SK-N-SH treated with all-trans-retinoic acid at 6 μM for 48 hours (cell line): ENCODE measurements at regions not wholly inside any gene's neighbourhood (a gene's known extent, or its start where the extent isn't known, plus 50 kb on each side); places are given as distances from the start of the nearest gene placed in this dataset.

Source experiments
- ATAC-seq: fragments of 200-7000 bp; cut with Tn5 transposase; 3 replicates; pipeline ENCODE4 v1.9.1; 2020; ENCODE audit warnings: mild to moderate bottlenecking, moderate library complexity
- ARNTL ChIP-seq: fragments of 450-650 bp; formaldehyde crosslinking; IDR thresholded peaks from 2 replicates; pipeline ENCODE4 v1.5.0; 2020; ENCODE audit warnings: low read depth, mild to moderate bottlenecking, moderate library complexity, borderline replicate concordance
- BACH2 ChIP-seq: fragments of 250-450 bp; sonication (Bioruptor Pico); IDR thresholded peaks from 2 replicates; pipeline ENCODE4 v1.9.0; 2021; ENCODE audit warnings: mild to moderate bottlenecking, borderline replicate concordance
- CREB5 ChIP-seq: fragments of 250-450 bp; sonication (Bioruptor Pico); IDR thresholded peaks from 2 replicates; pipeline ENCODE4 v1.5.1; 2020; ENCODE audit warnings: low read depth, mild to moderate bottlenecking, moderate library complexity
- CSDC2 ChIP-seq: fragments of 250-450 bp; sonication (Bioruptor Pico); IDR thresholded peaks from 2 replicates; pipeline ENCODE4 v1.5.0; 2020; ENCODE audit warnings: mild to moderate bottlenecking, moderate library complexity
- CSRNP3 ChIP-seq: fragments of 250-450 bp; sonication (Bioruptor Pico); IDR thresholded peaks from 2 replicates; pipeline ENCODE4 v1.5.1; 2021; ENCODE audit warnings: mild to moderate bottlenecking, moderate library complexity
- ESRRG ChIP-seq: fragments of 250-450 bp; sonication (Bioruptor Pico); IDR thresholded peaks from 2 replicates; pipeline ENCODE4 v1.6.1; 2021; ENCODE audit warnings: mild to moderate bottlenecking
- GLIS3 ChIP-seq: fragments of 250-450 bp; sonication (Bioruptor Pico); IDR thresholded peaks from 2 replicates; pipeline ENCODE4 v1.5.0; 2020; ENCODE audit warnings: mild to moderate bottlenecking, moderate library complexity
- ISL1 ChIP-seq: fragments of 250-450 bp; sonication (Bioruptor Pico); IDR thresholded peaks from 2 replicates; pipeline ENCODE4 v2.1.2; 2022; ENCODE audit warnings: mild to moderate bottlenecking, moderate library complexity
- PPARA ChIP-seq: fragments of 250-450 bp; sonication (Bioruptor Pico); IDR thresholded peaks from 2 replicates; pipeline ENCODE4 v1.5.0; 2020; ENCODE audit warnings: mild to moderate bottlenecking, borderline replicate concordance
- RARB ChIP-seq: fragments of 250-450 bp; sonication (Bioruptor Pico); IDR thresholded peaks from 2 replicates; pipeline ENCODE4 v1.8.0; 2021; ENCODE audit warnings: mild to moderate bottlenecking, moderate library complexity
- SNAI2 ChIP-seq: fragments of 250-450 bp; sonication (Bioruptor Pico); IDR thresholded peaks from 2 replicates; pipeline ENCODE4 v1.5.0; 2020; ENCODE audit warnings: mild to moderate bottlenecking, moderate library complexity
- TCF4 ChIP-seq: fragments of 250-450 bp; sonication (Bioruptor Pico); IDR thresholded peaks from 2 replicates; pipeline ENCODE4 v1.8.0; 2021; ENCODE audit warnings: mild to moderate bottlenecking, moderate library complexity, borderline replicate concordance
- TOX ChIP-seq: fragments of 250-450 bp; sonication (Bioruptor Pico); IDR thresholded peaks from 2 replicates; pipeline ENCODE4 v1.8.0; 2021; ENCODE audit warnings: mild to moderate bottlenecking, moderate library complexity, borderline replicate concordance
- TSHZ2 ChIP-seq: fragments of 250-450 bp; sonication (Bioruptor Pico); IDR thresholded peaks from 2 replicates; pipeline ENCODE4 v1.5.0; 2020; ENCODE audit warnings: mild to moderate bottlenecking, moderate library complexity
- ZC3H10 ChIP-seq: fragments of 250-450 bp; sonication (Bioruptor Pico); IDR thresholded peaks from 2 replicates; pipeline ENCODE4 v1.5.1; 2021; ENCODE audit warnings: mild to moderate bottlenecking, moderate library complexity
- ZFP3 ChIP-seq: fragments of 250-450 bp; sonication (Bioruptor Pico); IDR thresholded peaks from 2 replicates; pipeline ENCODE4 v1.5.0; 2020; ENCODE audit warnings: mild to moderate bottlenecking, moderate library complexity
- ZFP30 ChIP-seq: fragments of 450-650 bp; formaldehyde crosslinking; IDR thresholded peaks from 2 replicates; pipeline ENCODE4 v1.5.0; 2022; ENCODE audit warnings: mild to moderate bottlenecking, moderate library complexity
- ZNF565 ChIP-seq: fragments of 450-650 bp; formaldehyde crosslinking; conservative IDR thresholded peaks from 2 replicates; pipeline ENCODE4 v1.5.0; 2020; ENCODE audit warnings: low read depth, mild to moderate bottlenecking, moderate library complexity
- ZNF70 ChIP-seq: fragments of 450-650 bp; formaldehyde crosslinking; IDR thresholded peaks from 2 replicates; pipeline ENCODE4 v1.5.0; 2020; ENCODE audit warnings: mild to moderate bottlenecking, moderate library complexity
- ZNF8 ChIP-seq: fragments of 450-650 bp; formaldehyde crosslinking; IDR thresholded peaks from 2 replicates; pipeline ENCODE4 v1.5.0; 2020; ENCODE audit warnings: mild to moderate bottlenecking, moderate library complexity
- TF ChIP-seq, protein P1 (sequence below): fragments of 250-450 bp; sonication (Bioruptor Pico); IDR thresholded peaks from 2 replicates; pipeline ENCODE4 v1.8.0; 2020; ENCODE audit warnings: mild to moderate bottlenecking, moderate library complexity, borderline replicate concordance
- TF ChIP-seq, protein P2 (sequence below): fragments of 250-450 bp; sonication (Bioruptor Pico); IDR thresholded peaks from 2 replicates; pipeline ENCODE4 v1.8.0; 2021; ENCODE audit warnings: low read depth, mild to moderate bottlenecking, moderate library complexity, borderline replicate concordance

DNA sequence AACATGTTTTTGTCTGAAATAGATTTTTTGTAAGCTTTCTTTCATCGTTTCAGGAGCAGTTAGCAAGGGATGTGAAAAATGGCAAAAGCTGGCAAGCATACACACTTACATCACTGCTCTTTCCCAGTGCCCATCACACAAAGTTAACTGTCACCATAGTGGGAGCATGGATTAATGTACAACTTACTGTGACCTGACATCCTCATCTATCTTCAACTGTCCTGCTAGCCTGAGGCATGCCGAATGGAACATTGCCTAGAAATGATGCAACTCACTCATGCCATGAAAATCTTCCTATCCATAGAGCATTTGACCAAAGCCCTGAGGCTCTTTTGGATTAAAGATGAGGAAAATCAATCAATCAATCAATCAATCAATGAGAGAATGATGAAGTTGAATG lies 491.7 kb upstream of the SLC10A2 start:
- ATAC-seq: no peak
- no peak for TF ChIP-seq PPARA (CRISPR knock-in tag)
- TF ChIP-seq, protein P1, sequence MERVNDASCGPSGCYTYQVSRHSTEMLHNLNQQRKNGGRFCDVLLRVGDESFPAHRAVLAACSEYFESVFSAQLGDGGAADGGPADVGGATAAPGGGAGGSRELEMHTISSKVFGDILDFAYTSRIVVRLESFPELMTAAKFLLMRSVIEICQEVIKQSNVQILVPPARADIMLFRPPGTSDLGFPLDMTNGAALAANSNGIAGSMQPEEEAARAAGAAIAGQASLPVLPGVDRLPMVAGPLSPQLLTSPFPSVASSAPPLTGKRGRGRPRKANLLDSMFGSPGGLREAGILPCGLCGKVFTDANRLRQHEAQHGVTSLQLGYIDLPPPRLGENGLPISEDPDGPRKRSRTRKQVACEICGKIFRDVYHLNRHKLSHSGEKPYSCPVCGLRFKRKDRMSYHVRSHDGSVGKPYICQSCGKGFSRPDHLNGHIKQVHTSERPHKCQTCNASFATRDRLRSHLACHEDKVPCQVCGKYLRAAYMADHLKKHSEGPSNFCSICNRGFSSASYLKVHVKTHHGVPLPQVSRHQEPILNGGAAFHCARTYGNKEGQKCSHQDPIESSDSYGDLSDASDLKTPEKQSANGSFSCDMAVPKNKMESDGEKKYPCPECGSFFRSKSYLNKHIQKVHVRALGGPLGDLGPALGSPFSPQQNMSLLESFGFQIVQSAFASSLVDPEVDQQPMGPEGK (CRISPR knock-in tag): no peak
- peak; percentile 26; the same call in 1 of the 2 replicates for TF ChIP-seq SNAI2
- peak; percentile 84 for TF ChIP-seq ISL1 (CRISPR knock-in tag)
- TF ChIP-seq ESRRG (CRISPR knock-in tag): no peak

- TF ChIP-seq ZNF8: no peak
- no peak for TF ChIP-seq ZNF70 (CRISPR knock-in tag)
- TF ChIP-seq GLIS3 (CRISPR knock-in tag): no peak
- TF ChIP-seq PPARA (CRISPR knock-in tag): no peak
- 0 out of 2 replicates have a peak, but pooled peaks have one; percentile 19 for TF ChIP-seq ISL1 (CRISPR knock-in tag)
- no peak for TF ChIP-seq BACH2 (CRISPR knock-in tag)
- no peak for TF ChIP-seq ESRRG (CRISPR knock-in tag)
- no peak for ATAC-seq
Observed at GRCh38 chr13:103556681-103557080, 490.5 kb upstream of the SLC10A2 start.

- no peak for ATAC-seq
- TF ChIP-seq PPARA (CRISPR knock-in tag): no peak
- no peak for TF ChIP-seq TOX
- no peak for TF ChIP-seq CSRNP3 (CRISPR knock-in tag)
- no peak for TF ChIP-seq ZFP30 (CRISPR knock-in tag)
- TF ChIP-seq RARB (CRISPR knock-in tag): no peak
- no peak for TF ChIP-seq ESRRG (CRISPR knock-in tag)
- no peak for TF ChIP-seq TCF4 (CRISPR knock-in tag)
- TF ChIP-seq ARNTL (CRISPR knock-in tag): no peak
- no peak for TF ChIP-seq SNAI2
- TF ChIP-seq ZNF70 (CRISPR knock-in tag): no peak
- TF ChIP-seq GLIS3 (CRISPR knock-in tag): no peak
- no peak for TF ChIP-seq BACH2 (CRISPR knock-in tag)
- no peak for TF ChIP-seq TSHZ2 (CRISPR knock-in tag)
- TF ChIP-seq CSDC2 (CRISPR knock-in tag): no peak
- TF ChIP-seq ZNF8: no peak
- no peak for TF ChIP-seq ZNF565 (CRISPR knock-in tag)
- no peak for TF ChIP-seq ZFP3
- no peak for TF ChIP-seq ZC3H10
Observed at GRCh38 chr13:103547914-103548313, 481.7 kb upstream of the SLC10A2 start.

DNA sequence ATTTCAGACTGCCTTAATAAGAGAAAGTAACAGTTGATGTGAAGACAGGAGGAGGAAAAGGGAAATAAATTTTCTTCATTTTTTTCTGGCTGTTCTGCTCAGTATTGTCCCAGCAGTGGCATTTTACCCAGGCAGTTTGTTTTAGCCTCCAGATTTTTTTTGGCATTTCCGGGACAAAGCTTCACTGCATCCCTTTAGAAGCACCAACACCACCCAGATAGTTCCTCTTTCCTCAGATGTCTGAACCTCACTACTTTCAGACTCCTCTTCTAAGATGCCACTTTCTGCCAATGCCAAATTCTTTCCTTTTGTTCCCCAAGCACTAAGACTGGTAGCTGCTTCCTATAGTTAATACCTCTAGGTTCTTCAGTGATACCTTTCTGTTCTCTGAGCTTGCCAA lies 480.1 kb upstream of the SLC10A2 start:
- ATAC-seq: no peak
- TF ChIP-seq RARB (CRISPR knock-in tag) (no peak), TSHZ2 (CRISPR knock-in tag) (no peak), TOX (no peak), ESRRG (CRISPR knock-in tag) (no peak), CREB5 (no peak), CSDC2 (CRISPR knock-in tag) (no peak), ZFP3 (no peak), ZNF8 (no peak), BACH2 (CRISPR knock-in tag) (no peak), ZC3H10 (no peak)
- TF ChIP-seq, protein P2, sequence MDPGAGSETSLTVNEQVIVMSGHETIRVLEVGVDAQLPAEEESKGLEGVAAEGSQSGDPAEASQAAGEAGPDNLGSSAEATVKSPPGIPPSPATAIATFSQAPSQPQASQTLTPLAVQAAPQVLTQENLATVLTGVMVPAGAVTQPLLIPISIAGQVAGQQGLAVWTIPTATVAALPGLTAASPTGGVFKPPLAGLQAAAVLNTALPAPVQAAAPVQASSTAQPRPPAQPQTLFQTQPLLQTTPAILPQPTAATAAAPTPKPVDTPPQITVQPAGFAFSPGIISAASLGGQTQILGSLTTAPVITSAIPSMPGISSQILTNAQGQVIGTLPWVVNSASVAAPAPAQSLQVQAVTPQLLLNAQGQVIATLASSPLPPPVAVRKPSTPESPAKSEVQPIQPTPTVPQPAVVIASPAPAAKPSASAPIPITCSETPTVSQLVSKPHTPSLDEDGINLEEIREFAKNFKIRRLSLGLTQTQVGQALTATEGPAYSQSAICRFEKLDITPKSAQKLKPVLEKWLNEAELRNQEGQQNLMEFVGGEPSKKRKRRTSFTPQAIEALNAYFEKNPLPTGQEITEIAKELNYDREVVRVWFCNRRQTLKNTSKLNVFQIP (CRISPR knock-in tag): no peak
- TF ChIP-seq, protein P1 (CRISPR knock-in tag): no peak
